ENCODE measurements at regions not wholly inside any gene's neighbourhood (a gene's known extent, or its start where the extent isn't known, plus 50 kb on each side); places are given as distances from the start of the nearest gene placed in this dataset.

DNA sequence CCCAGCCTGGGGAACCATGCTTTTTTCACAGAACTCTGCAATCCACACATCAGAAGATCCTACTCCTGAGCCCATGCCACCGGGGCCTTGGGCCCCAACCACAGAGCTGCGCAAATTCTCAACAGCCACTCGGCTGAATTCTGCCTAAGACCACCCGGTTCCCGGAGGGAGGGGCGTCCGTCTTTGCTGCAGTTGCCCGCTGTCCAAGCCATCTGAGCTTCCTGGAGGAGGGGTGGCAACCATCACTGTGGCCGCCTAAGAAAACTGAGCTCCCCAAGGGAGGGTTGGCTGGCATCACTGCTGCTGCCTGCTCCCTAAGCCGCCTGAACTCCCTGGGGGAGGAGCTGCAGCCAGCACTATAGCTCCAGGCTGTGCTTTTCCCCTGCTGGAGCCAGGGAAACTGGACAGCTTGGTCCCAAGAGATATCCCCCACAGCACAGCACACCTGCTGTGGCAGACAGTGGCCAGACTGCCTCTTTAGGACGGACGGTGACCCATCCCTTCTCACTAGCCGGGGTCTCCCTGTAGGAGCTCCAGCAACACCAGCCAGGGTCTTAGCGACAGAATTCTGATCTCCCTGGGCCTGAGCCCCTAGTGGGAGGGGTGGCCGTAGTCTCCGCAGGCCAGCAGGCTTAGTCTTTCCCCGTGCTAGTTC lies 1411.6 kb upstream of the CDH2 start:
- no peak for DNase-seq (ENCODE audit: low spot score)

DNA sequence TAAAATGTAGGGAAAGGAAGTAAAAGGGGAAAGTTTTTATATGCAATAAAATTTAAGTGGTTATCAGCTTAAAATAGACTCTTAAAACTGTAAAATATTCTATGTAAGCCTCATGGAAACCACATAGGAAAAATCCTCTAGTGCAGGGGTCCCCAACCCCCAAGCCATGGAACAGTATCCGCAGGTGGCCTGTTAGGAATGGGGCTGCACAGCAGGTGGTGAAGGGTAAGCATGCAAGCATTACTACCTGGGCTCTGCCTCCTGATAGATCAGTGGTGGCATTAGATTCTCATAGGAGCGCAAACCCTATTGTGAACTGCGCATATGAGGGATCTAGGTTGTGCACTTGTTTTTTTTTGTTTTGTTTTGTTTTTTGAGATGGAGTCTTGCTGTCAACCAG lies 1409.3 kb upstream of the CDH2 start:
- no peak for DNase-seq (ENCODE audit: low spot score)

DNA sequence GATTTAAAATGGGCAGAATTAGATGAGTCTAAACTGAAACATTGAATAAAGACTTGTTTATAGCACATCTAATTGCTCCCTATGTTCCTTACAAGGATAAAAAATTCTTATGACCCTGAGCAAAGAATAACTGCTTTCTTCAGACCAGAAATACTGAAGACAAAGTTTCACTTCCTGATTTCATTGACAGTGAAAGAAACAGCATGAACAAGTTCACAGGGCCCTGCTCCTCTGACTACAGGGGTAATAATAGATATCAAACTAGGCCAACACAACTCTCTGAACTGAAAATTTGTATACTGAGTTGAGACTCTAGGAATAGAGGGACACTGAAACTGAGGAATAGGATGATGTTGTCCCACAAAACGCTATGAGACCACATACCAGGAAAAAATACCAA lies 1383.3 kb upstream of the CDH2 start:
- DNase-seq (ENCODE audit: low spot score): no peak

DNA sequence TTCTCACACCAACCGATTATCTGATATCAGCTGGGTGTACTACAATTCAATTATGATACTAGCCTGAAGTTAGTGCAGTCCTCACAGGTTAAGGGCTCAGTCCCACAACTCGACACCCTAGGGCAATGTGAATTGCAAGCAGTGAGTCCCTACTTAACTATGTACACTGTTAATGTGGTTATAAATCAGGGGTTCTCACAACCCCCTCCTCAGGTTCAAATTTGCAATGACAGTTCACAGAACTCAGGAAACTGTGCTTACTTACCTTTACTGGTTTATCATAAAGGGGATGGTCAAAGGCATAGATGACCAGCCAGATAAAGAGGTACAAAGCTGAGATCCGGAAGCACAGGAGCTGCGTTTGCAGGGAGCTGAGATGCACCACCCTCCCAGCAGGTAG lies 1379.1 kb upstream of the CDH2 start:
- no peak for DNase-seq (ENCODE audit: low spot score)

DNA sequence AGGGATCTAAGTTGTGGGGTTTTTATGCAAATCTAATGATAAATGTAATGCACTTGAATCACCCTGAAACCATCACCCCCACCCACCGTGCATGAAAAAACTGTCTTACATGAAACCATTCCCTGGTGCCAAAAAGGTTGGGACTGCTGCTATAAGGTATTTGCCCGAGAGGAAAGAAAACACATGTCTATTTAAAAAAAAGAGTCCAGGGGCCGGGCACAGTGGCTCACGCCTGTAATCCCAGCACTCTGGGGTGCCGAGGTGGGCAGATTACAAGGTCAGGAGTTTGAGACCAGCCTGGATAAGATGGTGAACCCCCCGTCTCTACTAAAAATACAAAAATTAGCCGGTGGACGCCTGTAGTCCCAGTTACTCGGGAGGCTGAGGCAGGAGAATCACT lies 1372.8 kb upstream of the CDH2 start:
- no peak for DNase-seq (ENCODE audit: low spot score)

DNA sequence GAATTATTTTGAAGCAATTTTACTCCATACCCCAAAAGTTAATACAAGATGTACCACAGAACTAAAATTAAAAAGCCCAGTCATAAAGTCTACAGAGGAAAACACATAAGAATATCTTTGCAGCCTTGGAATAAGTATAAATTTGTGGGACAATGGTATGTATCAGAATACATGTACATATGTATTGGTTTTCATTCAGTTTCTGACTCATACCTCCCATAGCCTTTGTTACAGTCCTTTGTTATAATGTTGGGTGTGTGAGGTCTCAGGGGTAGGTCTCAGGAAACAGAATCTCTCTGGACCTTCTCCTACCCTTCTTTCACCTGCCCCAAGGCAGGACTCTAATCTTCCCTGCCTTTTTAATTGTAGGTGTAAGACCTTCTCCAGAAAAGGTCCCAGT lies 1370.7 kb upstream of the CDH2 start:
- no peak for DNase-seq (ENCODE audit: low spot score)

DNA sequence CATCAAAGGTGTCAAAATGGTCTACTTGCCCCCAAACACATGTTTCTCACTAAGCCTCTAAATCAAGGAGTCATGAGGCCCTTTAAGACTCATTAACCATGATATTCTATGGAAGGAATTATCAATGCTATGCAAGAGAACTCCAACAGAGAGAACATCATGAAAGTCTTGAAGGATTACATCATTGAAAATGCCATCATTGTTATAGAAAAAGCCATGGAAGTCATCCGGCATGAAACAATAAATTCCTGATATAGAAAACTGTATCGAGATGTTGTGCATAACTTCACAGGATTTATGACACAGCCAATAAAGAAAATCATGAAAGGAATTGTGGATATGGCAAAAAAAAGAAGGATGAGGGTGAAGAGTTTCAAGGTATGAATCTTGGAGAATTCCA lies 1363.6 kb upstream of the CDH2 start:
- DNase-seq (ENCODE audit: low spot score): no peak

DNA sequence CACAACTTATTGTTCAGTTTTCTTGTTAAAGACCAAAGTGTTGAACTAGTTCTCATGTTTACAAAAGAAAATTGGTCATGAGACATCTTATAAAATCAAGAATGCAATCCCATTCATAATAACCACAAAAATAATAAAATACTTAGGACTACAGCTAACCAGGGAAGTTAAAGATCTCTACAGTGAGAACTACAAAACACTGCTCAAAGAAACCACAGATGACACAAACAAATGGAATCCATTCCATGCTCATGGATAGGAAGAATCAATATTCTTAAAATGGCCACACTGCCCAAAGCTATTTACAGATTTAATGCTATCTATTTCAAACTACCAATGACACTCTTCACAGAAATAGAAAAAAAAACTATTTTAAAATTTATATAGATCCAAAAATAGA lies 1354.8 kb upstream of the CDH2 start:
- DNase-seq (ENCODE audit: low spot score): no peak

DNA sequence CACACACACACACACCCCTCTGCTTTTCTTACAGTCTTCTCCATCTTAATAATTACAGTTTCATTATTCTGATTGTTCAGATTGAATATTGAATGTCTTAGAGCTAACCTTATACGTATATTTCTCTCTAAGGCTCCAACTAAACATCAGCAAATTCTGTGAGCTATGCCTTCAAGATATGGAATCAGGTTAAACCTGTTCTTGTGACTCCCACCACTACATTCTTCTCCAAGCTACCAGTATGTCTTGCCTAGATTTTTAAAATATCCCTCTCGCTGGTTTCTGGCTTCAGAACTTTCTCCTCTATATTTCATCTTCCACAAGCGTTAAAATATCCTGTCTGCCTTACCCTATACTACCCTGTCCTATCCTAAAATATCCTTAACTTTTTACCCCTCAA lies 1346.4 kb upstream of the CDH2 start:
- no peak for DNase-seq (ENCODE audit: low spot score)

DNA sequence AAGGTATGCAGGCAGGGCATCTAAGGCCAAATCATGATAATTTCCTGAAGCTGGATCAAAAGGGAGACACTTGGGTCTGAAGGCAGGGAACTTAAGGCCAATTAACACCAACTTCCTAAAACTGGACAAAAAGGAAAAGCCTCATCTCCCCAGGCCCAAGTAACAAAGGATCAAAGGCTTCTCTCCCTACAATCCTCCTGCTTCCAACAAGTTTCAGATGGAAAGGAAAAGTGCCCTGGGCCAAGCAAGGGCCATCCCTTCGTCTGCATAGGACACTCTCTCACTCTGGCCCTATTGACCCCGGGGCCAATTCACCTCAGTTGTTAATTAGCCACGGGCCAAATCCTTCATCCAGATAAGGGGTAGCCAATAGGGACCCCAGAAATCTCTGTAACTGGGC lies 1335.8 kb upstream of the CDH2 start:
- DNase-seq (ENCODE audit: low spot score): no peak

DNA sequence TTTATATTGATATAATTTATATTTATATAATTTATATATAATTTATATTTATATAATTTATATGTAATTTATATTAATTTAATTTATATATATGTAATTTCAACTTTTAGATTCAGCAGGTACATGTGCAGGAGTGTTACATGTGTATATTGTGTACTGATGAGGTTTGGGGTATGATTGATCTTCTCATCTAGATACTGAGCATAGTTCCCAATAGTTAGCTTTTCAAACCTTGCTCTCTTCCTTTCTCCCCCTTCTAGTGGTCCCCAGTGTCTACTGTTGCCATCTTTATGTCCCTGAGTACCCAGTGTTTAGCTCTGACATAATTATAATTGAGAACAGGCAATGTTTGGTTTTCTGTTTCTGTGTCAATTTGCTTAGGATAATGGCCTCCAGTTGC lies 1335.3 kb upstream of the CDH2 start:
- DNase-seq (ENCODE audit: low spot score): no peak

DNA sequence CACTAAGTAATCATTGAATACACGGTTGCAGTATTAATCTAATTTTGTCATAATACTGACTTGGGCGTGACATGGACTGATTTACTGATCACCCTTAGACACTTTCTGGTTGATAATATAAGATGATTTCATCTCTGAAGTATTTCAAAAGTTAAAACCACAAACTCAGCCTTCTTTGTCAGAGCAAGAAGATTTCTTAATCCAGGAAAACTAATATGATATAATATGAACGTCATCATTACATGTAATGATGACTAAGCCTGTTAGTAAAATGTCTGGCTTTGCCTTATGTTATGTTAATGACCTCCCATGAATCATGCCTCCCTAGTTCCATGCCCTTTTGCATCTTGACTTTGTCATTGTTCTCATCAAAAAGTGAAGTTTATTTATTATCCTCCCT lies 1325.0 kb upstream of the CDH2 start:
- no peak for DNase-seq (ENCODE audit: low spot score)

DNA sequence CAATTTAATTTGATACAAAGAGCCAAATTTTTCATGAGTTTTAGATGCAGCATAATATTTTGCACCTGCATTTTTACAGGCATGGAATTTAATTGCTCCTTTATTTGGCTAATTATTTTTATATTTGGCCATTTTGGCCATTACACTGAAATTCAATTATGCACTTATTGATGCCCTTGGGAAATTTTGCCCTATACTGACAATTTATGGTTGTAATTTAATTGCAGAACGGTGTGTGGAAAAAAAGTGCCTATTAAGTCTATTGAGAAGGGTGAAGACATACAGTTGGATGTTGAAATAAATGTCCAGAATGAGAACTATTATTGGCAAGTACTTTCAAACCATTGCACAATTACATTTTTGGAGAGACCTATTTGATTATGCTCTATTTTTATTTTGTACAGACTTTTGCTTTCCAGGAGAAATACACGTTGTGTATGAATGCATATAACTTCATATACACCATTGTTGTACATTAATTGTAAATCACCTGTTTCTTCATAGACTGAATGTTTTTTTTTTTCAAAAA lies 1319.3 kb upstream of the CDH2 start:
- no peak for DNase-seq (ENCODE audit: low spot score)

DNA sequence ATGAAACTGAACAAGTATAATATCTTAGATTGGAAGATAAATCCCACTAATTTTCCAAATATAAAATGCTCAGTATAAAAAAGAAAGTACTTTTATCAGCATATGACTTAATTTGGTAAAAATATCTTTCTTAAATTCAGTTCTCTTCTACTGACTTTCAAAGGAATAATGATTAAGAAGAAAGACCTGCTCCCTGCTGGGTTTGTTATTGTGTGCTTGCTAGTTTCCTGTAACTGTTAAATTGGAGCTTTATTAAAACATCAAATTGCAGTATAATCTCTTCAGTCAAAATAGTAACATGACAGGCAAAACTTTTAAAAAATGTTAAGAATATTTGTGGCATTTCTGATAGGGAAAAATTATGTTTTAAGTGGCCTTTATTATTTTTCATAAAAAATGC lies 1317.4 kb upstream of the CDH2 start:
- no peak for DNase-seq (ENCODE audit: low spot score)

DNA sequence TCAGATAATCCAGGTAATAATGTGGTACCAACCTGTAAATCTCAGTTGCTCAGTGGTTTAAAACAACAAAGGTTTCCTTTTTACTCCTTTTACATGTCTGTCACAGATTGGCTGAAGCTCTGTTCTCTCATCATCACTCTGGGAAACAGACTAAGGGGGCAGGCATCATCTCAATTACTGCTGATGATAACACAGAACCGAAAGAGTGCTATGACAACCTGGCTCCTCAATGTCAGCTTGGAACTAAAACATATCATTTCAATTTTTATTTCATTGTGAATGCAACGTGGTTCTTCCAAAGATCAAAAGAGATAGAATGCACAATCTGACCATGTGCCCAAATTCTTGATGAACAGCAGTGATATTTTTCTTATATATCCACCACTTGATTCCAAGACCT lies 1315.0 kb upstream of the CDH2 start:
- DNase-seq (ENCODE audit: low spot score): no peak

DNA sequence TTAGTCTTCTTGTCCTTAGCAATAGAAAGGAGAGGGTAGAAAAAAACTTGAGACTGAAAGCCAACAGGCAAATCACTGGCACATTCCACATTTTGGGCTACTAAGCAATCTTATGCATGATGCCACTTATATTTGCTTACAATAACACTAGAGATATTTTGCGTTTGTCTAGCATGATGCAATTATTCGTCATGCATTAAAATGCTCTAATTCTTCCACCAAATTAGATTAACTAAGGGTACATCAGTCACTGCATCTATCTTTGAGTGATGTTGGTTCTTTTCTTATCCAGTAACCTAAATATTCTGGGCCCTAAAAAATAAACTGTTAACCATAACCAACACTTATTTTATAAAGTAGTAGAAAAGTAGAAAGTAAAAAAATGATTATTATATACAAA lies 1311.7 kb upstream of the CDH2 start:
- no peak for DNase-seq (ENCODE audit: low spot score)

DNA sequence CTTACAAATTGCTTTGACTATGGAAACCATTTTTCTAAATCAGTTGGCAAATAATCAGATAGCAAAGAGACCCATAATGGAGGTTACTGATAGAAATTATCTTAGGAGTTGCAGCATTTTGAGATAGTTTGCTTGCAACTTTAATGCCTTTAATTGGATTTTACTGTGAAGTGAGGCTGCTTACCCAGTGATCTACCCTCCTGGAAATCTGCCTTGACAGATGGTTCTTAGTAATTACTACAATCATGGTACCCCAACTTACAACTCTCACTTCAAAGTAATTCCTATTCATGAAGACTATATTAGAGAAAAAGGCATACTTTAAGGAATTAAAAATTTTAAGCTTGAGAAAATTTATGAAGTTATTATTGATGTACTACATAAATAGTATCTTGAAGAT lies 1288.6 kb upstream of the CDH2 start:
- no peak for DNase-seq (ENCODE audit: low spot score)

DNA sequence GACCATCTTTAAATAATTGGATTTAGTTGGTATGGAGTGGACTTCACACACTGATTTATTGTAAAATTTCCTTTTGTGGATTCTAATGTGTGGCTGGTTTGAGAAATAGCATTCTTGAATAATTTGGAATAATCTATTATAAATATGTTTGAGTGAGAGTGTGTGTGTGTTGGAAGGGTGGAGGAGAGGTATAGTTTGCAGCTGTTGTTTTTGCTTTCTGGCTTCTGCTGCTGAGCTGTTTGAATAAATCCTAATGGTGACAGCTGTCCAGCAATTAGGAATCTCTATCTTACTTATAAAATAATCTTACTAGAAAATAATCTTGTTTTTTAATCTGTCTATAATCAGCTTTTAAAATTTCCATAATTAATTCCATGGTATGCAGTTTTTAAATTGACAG lies 1283.0 kb upstream of the CDH2 start:
- DNase-seq (ENCODE audit: low spot score): no peak

DNA sequence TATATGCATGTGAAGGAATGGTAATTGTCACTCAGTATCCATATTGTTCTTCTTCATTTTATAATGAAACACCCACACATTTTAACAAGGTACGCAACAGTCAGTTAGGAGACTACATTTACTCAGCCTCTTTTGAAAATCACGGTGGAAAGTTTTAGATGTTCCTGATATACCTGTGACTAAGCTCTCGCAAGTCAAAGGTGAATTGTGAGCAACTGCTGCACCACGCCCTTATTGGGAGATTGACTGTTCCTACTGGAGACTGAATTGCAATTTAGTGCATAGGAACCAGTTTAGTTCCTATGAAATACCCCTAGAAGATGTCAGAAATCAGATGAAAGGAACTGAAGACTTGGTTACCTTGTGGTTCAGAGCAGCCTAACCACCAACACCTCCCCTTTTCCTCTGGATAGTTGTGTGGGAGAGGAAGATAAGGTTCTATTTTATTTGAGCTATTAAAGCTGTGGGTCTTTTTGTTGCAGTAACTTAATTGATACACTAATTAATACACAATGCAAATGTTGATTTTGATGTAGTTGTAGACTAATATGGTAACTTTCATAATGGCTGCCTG lies 1280.5 kb upstream of the CDH2 start:
- DNase-seq (ENCODE audit: low spot score): no peak

DNA sequence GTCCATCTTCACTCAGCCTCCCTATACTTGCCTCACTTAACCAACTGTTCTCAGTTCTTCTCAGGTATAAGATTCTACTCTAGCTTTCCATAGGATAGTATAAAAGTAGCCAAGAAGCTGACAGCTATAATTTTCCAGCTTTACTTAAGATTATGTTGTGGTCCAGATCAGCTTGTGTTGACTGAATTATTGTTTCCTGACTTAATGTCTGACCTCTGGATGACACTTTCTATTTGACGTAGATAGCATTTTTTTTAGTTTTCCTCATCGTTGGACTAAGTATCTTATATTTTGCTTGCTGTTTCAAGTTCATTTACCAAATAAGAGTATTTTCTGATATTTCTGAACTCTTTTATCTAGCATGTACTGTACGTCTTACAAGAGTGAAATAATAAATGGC lies 1272.5 kb upstream of the CDH2 start:
- DNase-seq (ENCODE audit: low spot score): no peak

DNA sequence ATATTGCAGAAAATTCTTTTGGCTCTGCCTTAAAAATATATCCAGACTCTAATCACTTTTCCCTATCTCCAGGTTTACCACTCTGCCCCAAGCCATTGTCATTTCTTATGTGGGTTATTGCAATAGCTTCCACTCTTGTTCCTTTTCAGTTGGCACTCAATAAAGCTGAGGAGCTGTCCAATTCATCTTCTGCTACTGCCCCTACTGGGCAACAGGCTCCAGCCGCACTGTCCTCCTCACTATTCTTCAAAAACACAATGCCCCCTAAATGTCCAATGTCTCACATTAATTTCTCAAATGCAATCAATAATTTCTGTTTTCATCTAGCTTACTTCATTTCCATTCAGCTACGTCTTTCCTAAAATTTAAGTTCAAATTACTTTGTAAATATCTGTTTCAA lies 1262.5 kb upstream of the CDH2 start:
- DNase-seq (ENCODE audit: low spot score): no peak

DNA sequence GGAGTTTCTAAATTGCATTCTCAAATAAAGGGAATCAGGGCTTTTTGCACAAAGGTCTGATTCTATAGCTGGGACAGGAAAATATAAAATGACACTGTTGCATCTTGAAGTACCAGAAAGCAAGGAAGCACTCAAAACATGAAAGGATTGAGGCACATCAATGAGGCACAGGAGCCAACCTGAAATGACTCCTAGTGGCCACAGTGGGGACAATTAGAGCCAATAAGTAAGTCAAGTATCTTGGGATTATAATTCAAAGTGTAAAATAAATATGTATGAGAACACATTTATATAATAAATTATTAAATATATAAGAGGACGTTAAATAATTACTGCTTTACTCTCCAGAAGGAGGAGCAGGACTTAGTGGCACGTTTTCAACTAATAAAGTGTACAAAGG lies 1259.5 kb upstream of the CDH2 start:
- DNase-seq (ENCODE audit: low spot score): no peak

DNA sequence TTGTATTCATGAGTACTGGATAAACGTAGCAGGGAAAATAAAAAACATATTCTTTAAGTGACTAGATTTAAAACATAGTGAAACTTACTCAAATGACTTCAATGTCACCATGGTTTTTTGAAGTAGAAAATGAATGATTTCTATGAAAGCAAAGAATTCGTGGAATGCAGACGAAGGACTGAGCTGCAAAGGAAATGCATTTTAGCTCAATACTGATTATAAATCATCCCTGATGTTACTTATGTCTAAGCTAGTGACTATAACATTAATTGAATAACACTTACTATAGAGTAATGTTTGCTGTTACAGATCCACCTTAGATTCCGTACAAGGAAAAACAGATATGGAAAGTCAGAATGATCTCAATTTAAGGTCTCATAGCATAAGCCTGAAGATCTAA lies 1257.7 kb upstream of the CDH2 start:
- no peak for DNase-seq (ENCODE audit: low spot score)

DNA sequence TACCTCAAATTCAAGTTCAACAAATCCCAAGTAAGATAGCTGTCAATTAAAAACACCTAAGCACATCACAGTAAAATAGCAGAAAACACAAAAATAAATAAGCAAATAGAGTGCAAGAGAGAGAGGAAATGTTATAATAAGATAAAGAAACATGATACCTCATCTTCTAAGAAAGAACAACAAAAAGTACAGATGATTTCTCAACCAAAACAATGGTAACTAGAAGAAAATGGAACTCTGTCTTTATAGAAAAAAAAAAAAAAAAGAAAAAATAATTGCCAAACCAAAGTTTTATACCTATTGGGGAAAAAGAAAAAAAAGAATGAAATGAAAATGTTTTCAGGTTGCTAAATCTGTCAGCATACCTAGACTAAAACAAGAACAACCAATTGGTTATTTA lies 1253.5 kb upstream of the CDH2 start:
- DNase-seq (ENCODE audit: low spot score): no peak
